B cell (primary cell): ENCODE measurements at regions not wholly inside any gene's neighbourhood (a gene's known extent, or its start where the extent isn't known, plus 50 kb on each side); places are given as distances from the start of the nearest gene placed in this dataset.

Experiments
- CTCF ChIP-seq: fragments of 200-600 bp; IDR thresholded peaks from one replicate; pipeline ENCODE4 v1.8.0; 2022; ENCODE audit warnings: antibody characterized with exemption, mild to moderate bottlenecking
- EZH2 ChIP-seq: IDR thresholded peaks from 2 replicates; pipeline ENCODE4 v1.6.1; 2012; ENCODE audit warnings: borderline replicate concordance, low read depth, mild to moderate bottlenecking, moderate library complexity, low read length; ENCODE audit not compliant: insufficient read depth, poor library complexity, severe bottlenecking

GRCh38 chr2:224222291-224222690 lies 179.6 kb downstream of the FAM124B start:
- TF ChIP-seq CTCF (no peak), EZH2 (no peak)
